IMR-90 (cell line): ENCODE measurements at regions not wholly inside any gene's neighbourhood (a gene's known extent, or its start where the extent isn't known, plus 50 kb on each side); places are given as distances from the start of the nearest gene placed in this dataset.

Source experiments
- ATAC-seq: fragments of 200-7000 bp; cut with Tn5 transposase; 2 replicates; pipeline ENCODE4 v1.9.1; 2020; ENCODE audit warnings: low read depth, mild to moderate bottlenecking, moderate library complexity
- BruUV-seq: library from RNA; stranded (reverse); fragments of 400-500 nt; replicated peaks from 2 replicates; lab custom pipeline; 2021; lab: Mats Ljungman, UMichigan
- CTCF ChIA-PET: fragments of 300-600 bp; formaldehyde crosslinking; extraction: SDS; loops from one replicate; lab custom pipeline; 2021; ENCODE audit warnings: antibody characterized with exemption; lab: Yijun Ruan, JAX
- POLR2A ChIA-PET: fragments of 300-600 bp; sonication (Branson Sonifier 250); formaldehyde crosslinking; loops from one replicate; lab custom pipeline; 2022; ENCODE audit warnings: antibody characterized with exemption; ENCODE audit not compliant: unreplicated experiment; lab: Charles Lee
- DNase-seq: peaks from one replicate; pipeline ENCODE4 v3.0.0; 2013
- H2AFZ ChIP-seq: replicated peaks from 2 replicates; pipeline ENCODE3; 2013; ENCODE audit warnings: low read length, mild to moderate bottlenecking; ENCODE audit not compliant: poor library complexity
- H2AK5ac ChIP-seq: 2 replicates; pipeline ENCODE4 v1.6.1; 2013; ENCODE audit warnings: low read depth, low read length, inconsistent platforms
- H2AK9ac ChIP-seq: replicated peaks from 2 replicates; pipeline ENCODE3; 2013; ENCODE audit warnings: mild to moderate bottlenecking, low read depth, low read length, moderate library complexity; ENCODE audit not compliant: poor library complexity
- H2BK120ac ChIP-seq: 2 replicates; pipeline ENCODE4 v1.6.1; 2013; ENCODE audit warnings: low read depth, low read length, inconsistent platforms
- H2BK15ac ChIP-seq: 3 replicates; pipeline ENCODE4 v1.6.1; 2013; ENCODE audit warnings: low read depth, low read length, inconsistent platforms
- H2BK20ac ChIP-seq: 2 replicates; pipeline ENCODE4 v1.6.1; 2013; ENCODE audit warnings: low read depth, mild to moderate bottlenecking, inconsistent platforms, low read length, moderate library complexity
- H2BK5ac ChIP-seq: 2 replicates; pipeline ENCODE4 v1.6.1; 2013; ENCODE audit warnings: mild to moderate bottlenecking, low read depth, low read length, inconsistent platforms; ENCODE audit not compliant: poor library complexity, severe bottlenecking
- H3K14ac ChIP-seq: replicated peaks from 2 replicates; pipeline ENCODE4 v1.6.1; 2013; ENCODE audit warnings: low read depth, low read length, inconsistent platforms
- H3K18ac ChIP-seq: 2 replicates; pipeline ENCODE4 v1.6.1; 2013; ENCODE audit warnings: low read depth, low read length, control low read depth
- H3K23ac ChIP-seq: 2 replicates; pipeline ENCODE4 v1.6.1; 2013; ENCODE audit warnings: low read depth, low read length, inconsistent platforms
- H3K27ac ChIP-seq: 2 replicates; pipeline ENCODE4 v1.5.1; 2013; ENCODE audit warnings: mild to moderate bottlenecking, control low read depth, low read length; ENCODE audit not compliant: insufficient read depth
- H3K27me3 ChIP-seq: 2 replicates; pipeline ENCODE4 v1.6.1; 2013; ENCODE audit warnings: low read length; ENCODE audit not compliant: control insufficient read depth, insufficient read depth
- H3K36me3 ChIP-seq: 2 replicates; pipeline ENCODE4 v1.6.1; 2013; ENCODE audit warnings: low read length, mixed read lengths; ENCODE audit not compliant: control insufficient read depth, insufficient read depth
- H3K4ac ChIP-seq: 2 replicates; pipeline ENCODE4 v1.6.1; 2013; ENCODE audit warnings: low read depth, low read length, inconsistent platforms
- H3K4me1 ChIP-seq: 2 replicates; pipeline ENCODE4 v1.6.1; 2013; ENCODE audit warnings: low read length, mixed read lengths; ENCODE audit not compliant: control insufficient read depth, insufficient read depth
- H3K4me2 ChIP-seq: 2 replicates; pipeline ENCODE4 v1.6.1; 2013; ENCODE audit warnings: low read depth, mild to moderate bottlenecking, control low read depth, low read length, moderate library complexity
- H3K4me3 ChIP-seq: 2 replicates; pipeline ENCODE4 v1.5.1; 2013; ENCODE audit warnings: low read depth, mild to moderate bottlenecking, control low read depth, low read length, moderate library complexity; ENCODE audit not compliant: insufficient read depth
- H3K56ac ChIP-seq: 2 replicates; pipeline ENCODE4 v1.6.1; 2013; ENCODE audit warnings: low read length, inconsistent platforms; ENCODE audit not compliant: insufficient read depth; ENCODE audit errors: extremely low read depth
- H3K79me1 ChIP-seq, 2 experiments: 2 replicates each; pipeline ENCODE4 v1.6.1; 2013; ENCODE audit warnings: low read length in 2 of 2, inconsistent platforms in 1 of 2, low read depth in 1 of 2
- H3K9ac ChIP-seq: 2 replicates; pipeline ENCODE4 v1.6.1; 2013; ENCODE audit warnings: low read depth, low read length, control low read depth
- H3K9me1 ChIP-seq: 2 replicates; pipeline ENCODE4 v1.6.1; 2013; ENCODE audit warnings: low read length, inconsistent platforms; ENCODE audit not compliant: insufficient read depth
- H3K9me3 ChIP-seq: 2 replicates; pipeline ENCODE4 v1.6.1; 2013; ENCODE audit warnings: low read length; ENCODE audit not compliant: control insufficient read depth, insufficient read depth
- H4K20me1 ChIP-seq: 2 replicates; pipeline ENCODE4 v1.6.1; 2013; ENCODE audit warnings: low read length, inconsistent platforms; ENCODE audit not compliant: insufficient read depth
- H4K5ac ChIP-seq: 2 replicates; pipeline ENCODE4 v1.6.1; 2013; ENCODE audit warnings: mild to moderate bottlenecking, low read depth, low read length, control low read depth
- H4K8ac ChIP-seq, 2 experiments: 2 replicates each; pipeline ENCODE4 v1.6.1; 2013; ENCODE audit warnings: low read depth in 2 of 2, low read length in 2 of 2, control low read depth in 1 of 2, inconsistent platforms in 1 of 2
- H4K91ac ChIP-seq: 2 replicates; pipeline ENCODE4 v1.6.1; 2013; ENCODE audit warnings: low read depth, low read length, inconsistent platforms; ENCODE audit not compliant: insufficient read depth
- CHD1 ChIP-seq: IDR thresholded peaks from 2 replicates; pipeline ENCODE4 v1.6.1; 2012; ENCODE audit warnings: low read depth, low read length, improper control_type of control experiment
- NFE2L2 ChIP-seq: fragments of 150-350 bp; IDR thresholded peaks from 2 replicates; pipeline ENCODE4 v1.6.1; 2016; ENCODE audit warnings: low read depth, mild to moderate bottlenecking, low read length
- WGBS, 2 experiments: methylation state at CpG; one replicate each; pipeline versions ENCODE4 v1.1.5 to v1.1.7; 2013; ENCODE audit warnings: missing lambda C conversion rate in 2 of 2; ENCODE audit not compliant: insufficient read length in 1 of 2; ENCODE audit errors: extremely low coverage in 2 of 2; 5-methylcytosine and 5-hydroxymethylcytosine counted together
- dilution Hi-C: fragments of 300-500 bp; cut with HindIII; formaldehyde crosslinking; loops from one replicate; pipeline ENCODE4 v1.14.3; 2018; ENCODE audit warnings: low sequenced_read_pairs; ENCODE audit not compliant: unreplicated experiment
- in situ Hi-C: fragments of 300-500 bp; cut with MboI; formaldehyde crosslinking; loops from 3 replicates; pipeline ENCODE4 v1.14.3; 2019; ENCODE audit warnings: low sequenced_read_pairs, inconsistent platforms, mixed read lengths
- intact Hi-C: fragments of 100-400 bp; cut with micrococcal nuclease; formaldehyde crosslinking; loops from 2 replicates; pipeline ENCODE4 v1.10.0; 2022

DNA sequence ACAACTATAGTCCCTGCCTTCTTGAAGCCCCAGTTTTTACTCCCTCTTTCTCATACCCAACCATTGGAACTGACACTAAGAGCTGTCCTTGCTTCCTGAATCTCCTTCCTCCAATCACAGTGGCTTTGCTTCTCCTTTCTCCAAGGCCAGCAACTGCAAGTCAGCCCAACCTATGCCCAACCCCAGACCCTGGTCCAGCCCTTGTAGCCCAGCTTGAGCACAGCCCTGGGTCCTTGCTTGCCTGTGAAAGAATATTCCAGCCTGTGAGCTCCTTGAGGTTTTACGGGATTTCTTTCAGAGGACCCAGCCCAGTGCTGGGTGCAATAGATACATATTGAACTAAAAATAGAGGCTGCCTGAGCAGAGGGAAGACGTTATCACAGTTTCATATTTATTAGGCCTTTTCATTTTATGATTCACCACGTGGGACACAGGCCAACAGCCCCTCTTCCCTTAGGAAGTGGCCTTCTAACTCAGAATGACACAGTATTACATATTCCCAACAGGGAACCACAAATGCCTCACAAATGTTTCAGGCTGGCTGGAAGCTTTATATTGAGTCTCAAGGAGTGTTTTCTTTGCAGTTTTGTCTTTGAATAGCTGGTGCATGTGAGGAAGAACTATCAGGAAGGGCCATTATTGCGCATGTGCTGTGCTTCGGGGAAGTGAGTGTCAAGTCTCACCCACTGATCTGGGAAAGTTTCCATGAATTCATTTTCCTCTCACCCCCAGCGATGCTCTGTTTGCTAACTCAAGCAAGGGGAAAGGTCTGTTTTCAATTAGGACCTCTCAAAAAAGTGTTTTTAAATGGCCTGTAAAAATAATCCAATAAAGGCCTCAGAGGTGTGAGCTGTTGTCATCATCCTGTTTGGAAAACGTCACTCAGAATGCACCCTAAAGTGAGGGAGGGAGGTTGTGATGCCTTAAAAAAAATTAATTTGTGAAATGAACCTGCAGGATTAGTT lies 92.3 kb upstream of the NFIA start:
- BruUV-seq = no TSS peak
- Histone ChIP-seq H3K4me3 (no peak overlapping the region), H2AFZ (peak overlapping the region; percentile 85)

More for the DNA sequence above, 92.3 kb upstream of the NFIA start:
- H3K79me1 ChIP-seq = no peaks in the 10 kb centered on the region
- H2AK5ac ChIP-seq = no peak overlapping the region
- H3K27me3 ChIP-seq = no peaks in the 10 kb centered on the region
- no peak overlapping the region for H2BK20ac ChIP-seq
- H3K56ac ChIP-seq = no peak overlapping the region
- intact Hi-C loops (no loop called here), dilution Hi-C loops (no loop called here), in situ Hi-C loops (no loop called here)
- no peaks in the 10 kb centered on the region for H4K20me1 ChIP-seq
- H2AK9ac ChIP-seq = no peak overlapping the region
- no peaks in the 10 kb centered on the region for H3K36me3 ChIP-seq
- no peaks in the 10 kb centered on the region for H3K9me1 ChIP-seq
- ChIA-PET CTCF (no interaction called here), POLR2A (no interaction called here)
- H3K23ac ChIP-seq = no peak overlapping the region
- no peak overlapping the region for H4K91ac ChIP-seq
- H4K8ac ChIP-seq = 0 out of 4 replicates have a peak overlapping the region, but pooled peaks of 1 of the 2 experiments have one; percentile 14
- peaks cover 3% of the 10 kb centered on the region; the same call in 1 of the 2 replicates for H3K4me1 ChIP-seq
- no peak overlapping the region for H2BK120ac ChIP-seq
- H3K14ac ChIP-seq = peak overlapping the region; percentile 45; the same call in 1 of the 2 replicates
- no peak overlapping the region for H3K27ac ChIP-seq
- no peak overlapping the region for H3K18ac ChIP-seq
- H3K9me3 ChIP-seq = no peaks in the 10 kb centered on the region
- no peak overlapping the region for H3K9ac ChIP-seq
- peak overlapping the region; percentile 0 for H3K4me2 ChIP-seq
- DNase-seq (peak; percentile 83), ATAC-seq (peak; percentile 79)
- 17% methylated on average over 1 of the region's 7 CpGs; no CpG with 5 or more reads in 1 of the 2 experiments for WGBS, 2 experiments
- TF ChIP-seq NFE2L2 (0 out of 2 replicates have a peak, but pooled peaks have one; percentile 10), CHD1 (no peak)
- H2BK15ac ChIP-seq = no peak overlapping the region
- no peak overlapping the region; the same call in 1 of the 2 replicates for H3K4ac ChIP-seq
- H4K5ac ChIP-seq = no peak overlapping the region
- no peak overlapping the region for H2BK5ac ChIP-seq
